ENCODE measurements at regions not wholly inside any gene's neighbourhood (a gene's known extent, or its start where the extent isn't known, plus 50 kb on each side); places are given as distances from the start of the nearest gene placed in this dataset.

- Histone ChIP-seq H3K36me3 (ENCODE audit: control insufficient read depth in 1 of 2, insufficient read depth in 2 of 2, low read length in 2 of 2) (no peaks in the 10 kb centered on the region), H3K27ac (ENCODE audit: low read depth, low read length) (no peak overlapping the region), H3K9me2 (ENCODE audit: insufficient read depth) (no peaks in the 10 kb centered on the region), H3K9ac (ENCODE audit: low read length) (no peak overlapping the region), H3K4me3 (replicated peaks in 1 of 2; ENCODE audit: low read depth in 1 of 2, low read length in 2 of 2) (no peak overlapping the region), H3K4me2 (ENCODE audit: low read length) (no peak overlapping the region), H3K79me2 (ENCODE audit: insufficient read depth, low read length) (no peaks in the 10 kb centered on the region), H3K4me1 (ENCODE audit: control insufficient read depth in 1 of 2, insufficient read depth in 2 of 2, low read length in 2 of 2) (no peaks in the 10 kb centered on the region; a peak in 1 of 4 replicates), H4K20me1 (ENCODE audit: insufficient read depth) (no peaks in the 10 kb centered on the region), H3K27me3 (ENCODE audit: insufficient read depth, low read length) (no peaks in the 10 kb centered on the region), H3K9me3 (ENCODE audit: control insufficient read depth in 1 of 2, insufficient read depth in 1 of 2, low read depth in 1 of 2, low read length in 2 of 2) (no peaks in the 10 kb centered on the region; a peak in 1 of 4 replicates), H2AFZ (ENCODE audit: low read depth, low read length, poor library complexity, severe bottlenecking) (no peak overlapping the region)
- CTCF ChIA-PET, result no interaction called here
- intact Hi-C loops (cut with micrococcal nuclease), result no loop called here
- BruUV-seq (replicated peaks), result no TSS peak
- RAD21 ChIA-PET (ENCODE audit: low non-redundant PET in 1 of 2, low total read pairs in 2 of 2, uncharacterized antibody in 2 of 2, unreplicated experiment in 2 of 2), result no interaction called here
- DNase-seq (ENCODE audit: low read depth, low spot score), result no peak
- POLR2A ChIA-PET, result no interaction called here
- TF ChIP-seq SIN3A (IDR thresholded peaks at IDR 0.05; ENCODE audit: low read depth), result no peak
- TF ChIP-seq EZH2phosphoT487 (IDR thresholded peaks at IDR 0.05; ENCODE audit: borderline replicate concordance), result no peak
- no peak for TF ChIP-seq SP1 (IDR thresholded peaks at IDR 0.05; ENCODE audit: low read depth)
- TF ChIP-seq CEBPB (IDR thresholded peaks at IDR 0.05; ENCODE audit: low read depth), result no peak
- no peak for TF ChIP-seq MAX (IDR thresholded peaks at IDR 0.05)
- no peak for TF ChIP-seq ATF3 (IDR thresholded peaks at IDR 0.05)
- no peak for TF ChIP-seq POLR2AphosphoS5 (IDR thresholded peaks at IDR 0.05; ENCODE audit: low read depth, low read length)
- no peak for TF ChIP-seq ZBTB33 (IDR thresholded peaks at IDR 0.05; ENCODE audit: extremely low read depth, insufficient replicate concordance, low read length)
- TF ChIP-seq POLR2A (IDR thresholded peaks at IDR 0.05; ENCODE audit: borderline replicate concordance, extremely low read depth, insufficient read depth, insufficient read length), result no peak
- no peak for ATAC-seq
Observed at GRCh38 chr9:29038332-29038731, 1465.1 kb upstream of the C9orf72 start.

GRCh38 chr9:29039258-29039657, 1466.0 kb upstream of the C9orf72 start:
- H3K4me1 ChIP-seq (ENCODE audit: control insufficient read depth in 1 of 2, insufficient read depth in 2 of 2, low read length in 2 of 2), result no peaks in the 10 kb centered on the region; a peak in 1 of 4 replicates
- no peak overlapping the region for H3K4me3 ChIP-seq (replicated peaks in 1 of 2; ENCODE audit: low read depth in 1 of 2, low read length in 2 of 2)
- ATAC-seq, result no peak
- H3K9me3 ChIP-seq (ENCODE audit: control insufficient read depth in 1 of 2, insufficient read depth in 1 of 2, low read depth in 1 of 2, low read length in 2 of 2), result no peaks in the 10 kb centered on the region; a peak in 1 of 4 replicates
- no peak for TF ChIP-seq EGR1 (IDR thresholded peaks at IDR 0.05; ENCODE audit: low read depth)
- no peak for TF ChIP-seq ELF1 (IDR thresholded peaks at IDR 0.05; ENCODE audit: borderline replicate concordance, low read depth)
- TF ChIP-seq EZH2phosphoT487 (IDR thresholded peaks at IDR 0.05; ENCODE audit: borderline replicate concordance), result no peak
- TF ChIP-seq YY1 (IDR thresholded peaks at IDR 0.05; ENCODE audit: extremely low read depth, insufficient replicate concordance, low read depth, low read length), result no peak
- no peak for TF ChIP-seq SP1 (IDR thresholded peaks at IDR 0.05; ENCODE audit: low read depth)
- H3K9me2 ChIP-seq (ENCODE audit: insufficient read depth), result no peaks in the 10 kb centered on the region
- H3K9ac ChIP-seq (ENCODE audit: low read length), result no peak overlapping the region
- RAD21 ChIA-PET (ENCODE audit: low non-redundant PET in 1 of 2, low total read pairs in 2 of 2, uncharacterized antibody in 2 of 2, unreplicated experiment in 2 of 2), result no interaction called here
- no peak overlapping the region for H3K27ac ChIP-seq (ENCODE audit: low read depth, low read length)
- intact Hi-C loops (cut with micrococcal nuclease), result no loop called here
- H4K20me1 ChIP-seq (ENCODE audit: insufficient read depth), result no peaks in the 10 kb centered on the region
- H3K79me2 ChIP-seq (ENCODE audit: insufficient read depth, low read length), result no peaks in the 10 kb centered on the region
- no TSS peak for BruUV-seq (replicated peaks)
- no peaks in the 10 kb centered on the region for H3K27me3 ChIP-seq (ENCODE audit: insufficient read depth, low read length)
- H3K4me2 ChIP-seq (ENCODE audit: low read length), result no peak overlapping the region
- POLR2A ChIA-PET, result no interaction called here
- H3K36me3 ChIP-seq (ENCODE audit: control insufficient read depth in 1 of 2, insufficient read depth in 2 of 2, low read length in 2 of 2), result no peaks in the 10 kb centered on the region
- H2AFZ ChIP-seq (ENCODE audit: low read depth, low read length, poor library complexity, severe bottlenecking), result no peak overlapping the region
- CTCF ChIA-PET, result no interaction called here
- DNase-seq (ENCODE audit: low read depth, low spot score), result no peak
